RWPE2 (cell line): ENCODE measurements at regions not wholly inside any gene's neighbourhood (a gene's known extent, or its start where the extent isn't known, plus 50 kb on each side); places are given as distances from the start of the nearest gene placed in this dataset.
"Not testable (repeated sequence)": the region's sequence is repeated elsewhere in the genome, so short reads cannot be mapped to it uniquely, and the experiment has no call there.

Source experiments
- ATAC-seq: fragments of 200-7000 bp; cut with Tn5 transposase; 3 replicates; pipeline ENCODE4 v1.9.1; 2021; ENCODE audit warnings: low read depth
- DNase-seq: peaks from one replicate; pipeline ENCODE4 v3.0.0-alpha.2; 2020; ENCODE audit warnings: low spot score
- H3K27ac ChIP-seq: fragments of 450-650 bp; 2 replicates; pipeline ENCODE4 v1.5.1; 2017; ENCODE audit warnings: mild to moderate bottlenecking; ENCODE audit not compliant: poor library complexity, severe bottlenecking
- H3K27me3 ChIP-seq: fragments of 250-450 bp; sonication (Bioruptor Pico); 2 replicates; pipeline ENCODE4 v1.5.1; 2021; ENCODE audit warnings: mild to moderate bottlenecking, moderate library complexity; ENCODE audit not compliant: insufficient read depth, poor library complexity, severe bottlenecking
- H3K36me3 ChIP-seq: fragments of 250-450 bp; sonication (Bioruptor Pico); 2 replicates; pipeline ENCODE4 v1.5.1; 2020; ENCODE audit warnings: low read depth, mild to moderate bottlenecking, moderate library complexity
- H3K4me1 ChIP-seq: fragments of 250-450 bp; sonication (Bioruptor Pico); 2 replicates; pipeline ENCODE4 v1.5.1; 2021; ENCODE audit warnings: mild to moderate bottlenecking, moderate library complexity; ENCODE audit not compliant: insufficient read depth, poor library complexity, severe bottlenecking
- H3K4me3 ChIP-seq: fragments of 250-450 bp; sonication (Bioruptor Pico); 2 replicates; pipeline ENCODE4 v1.5.1; 2021; ENCODE audit warnings: mild to moderate bottlenecking, moderate library complexity; ENCODE audit not compliant: severe bottlenecking
- H3K9me3 ChIP-seq: fragments of 250-450 bp; sonication (Bioruptor Pico); 2 replicates; pipeline ENCODE4 v1.5.1; 2021; ENCODE audit warnings: mild to moderate bottlenecking, moderate library complexity; ENCODE audit not compliant: severe bottlenecking
- TF ChIP-seq, protein P1 (sequence below): fragments of 450-650 bp; IDR thresholded peaks from one replicate; pipeline ENCODE4 v1.5.1; 2017; ENCODE audit warnings: mild to moderate bottlenecking, moderate library complexity; ENCODE audit not compliant: poor library complexity, severe bottlenecking

DNA sequence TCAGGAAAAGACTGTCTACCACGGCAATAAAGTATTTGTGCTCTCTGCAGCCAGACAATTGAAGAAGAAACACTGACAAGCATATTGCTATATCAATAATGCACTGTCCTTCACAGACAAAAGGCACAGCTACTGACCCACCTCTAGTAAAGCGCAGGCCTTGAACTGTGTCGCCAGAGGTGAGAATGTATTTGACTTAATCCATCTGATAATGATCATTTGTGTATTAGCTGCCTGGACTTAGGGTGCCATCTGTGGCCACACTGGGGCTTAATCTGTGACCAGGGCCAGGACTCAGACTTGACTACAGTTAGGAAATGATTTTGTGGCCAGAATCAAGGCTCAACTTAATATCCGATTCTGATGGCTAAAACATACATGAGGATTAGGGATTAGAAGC lies 260.4 kb downstream of the SMARCA1 start:
- Histone ChIP-seq H3K27me3 (no peaks in the 10 kb centered on the region), H3K27ac (no peak overlapping the region), H3K36me3 (no peaks in the 10 kb centered on the region), H3K4me1 (no peaks in the 10 kb centered on the region), H3K9me3 (no peaks in the 10 kb centered on the region), H3K4me3 (no peak overlapping the region)
- no peak for ATAC-seq
- TF ChIP-seq, protein P1, sequence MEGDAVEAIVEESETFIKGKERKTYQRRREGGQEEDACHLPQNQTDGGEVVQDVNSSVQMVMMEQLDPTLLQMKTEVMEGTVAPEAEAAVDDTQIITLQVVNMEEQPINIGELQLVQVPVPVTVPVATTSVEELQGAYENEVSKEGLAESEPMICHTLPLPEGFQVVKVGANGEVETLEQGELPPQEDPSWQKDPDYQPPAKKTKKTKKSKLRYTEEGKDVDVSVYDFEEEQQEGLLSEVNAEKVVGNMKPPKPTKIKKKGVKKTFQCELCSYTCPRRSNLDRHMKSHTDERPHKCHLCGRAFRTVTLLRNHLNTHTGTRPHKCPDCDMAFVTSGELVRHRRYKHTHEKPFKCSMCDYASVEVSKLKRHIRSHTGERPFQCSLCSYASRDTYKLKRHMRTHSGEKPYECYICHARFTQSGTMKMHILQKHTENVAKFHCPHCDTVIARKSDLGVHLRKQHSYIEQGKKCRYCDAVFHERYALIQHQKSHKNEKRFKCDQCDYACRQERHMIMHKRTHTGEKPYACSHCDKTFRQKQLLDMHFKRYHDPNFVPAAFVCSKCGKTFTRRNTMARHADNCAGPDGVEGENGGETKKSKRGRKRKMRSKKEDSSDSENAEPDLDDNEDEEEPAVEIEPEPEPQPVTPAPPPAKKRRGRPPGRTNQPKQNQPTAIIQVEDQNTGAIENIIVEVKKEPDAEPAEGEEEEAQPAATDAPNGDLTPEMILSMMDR = no peak
- no peak for DNase-seq

GRCh38 chrX:129255516-129255915 lies 267.8 kb downstream of the SMARCA1 start:
- ATAC-seq, H3K4me1 ChIP-seq, H3K36me3 ChIP-seq, DNase-seq, H3K27me3 ChIP-seq, H3K27ac ChIP-seq, H3K4me3 ChIP-seq, H3K9me3 ChIP-seq: not testable (repeated sequence)

DNA sequence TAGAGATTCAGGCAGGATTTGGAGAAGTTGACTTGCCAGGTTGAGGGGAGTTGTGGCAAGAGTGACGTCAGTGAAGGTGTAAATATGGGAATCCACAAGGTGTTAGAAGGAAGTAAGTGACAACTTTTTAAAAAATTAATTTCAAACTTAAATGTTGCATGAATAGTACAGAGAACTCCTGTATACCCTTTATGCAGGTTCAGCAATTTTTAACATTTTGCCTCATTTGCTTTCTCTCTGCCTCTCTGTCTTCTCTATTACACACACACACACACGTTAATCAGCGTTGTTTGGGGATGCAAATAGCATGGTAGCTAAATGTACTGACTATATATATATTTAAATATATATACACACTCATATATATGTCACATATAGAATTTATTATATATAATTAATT lies 273.7 kb downstream of the SMARCA1 start:
- ATAC-seq (no peak), DNase-seq (no peak)
- Histone ChIP-seq H3K27ac (no peak overlapping the region), H3K27me3 (no peaks in the 10 kb centered on the region), H3K4me1 (no peaks in the 10 kb centered on the region), H3K4me3 (no peak overlapping the region), H3K9me3 (no peaks in the 10 kb centered on the region), H3K36me3 (no peaks in the 10 kb centered on the region)
- TF ChIP-seq, protein P1 = no peak

DNA sequence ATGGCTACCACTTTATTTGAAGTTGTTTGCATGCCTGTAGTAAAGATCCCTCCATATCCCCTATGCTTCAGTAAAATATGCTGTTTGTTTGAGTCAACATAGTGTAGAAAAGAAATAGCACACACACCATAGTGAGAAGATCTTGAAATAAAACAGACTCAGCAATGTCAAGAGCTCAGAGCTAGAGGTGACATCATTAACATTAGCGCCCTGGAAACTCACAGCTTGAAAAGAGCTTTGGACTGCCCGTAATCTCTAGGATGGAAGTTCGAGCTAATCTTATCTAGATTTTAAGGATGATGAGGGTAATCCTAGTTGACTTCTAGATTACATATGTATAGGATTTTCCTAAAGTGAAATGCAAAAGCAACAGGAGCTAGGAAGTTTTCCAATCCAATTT lies 275.6 kb downstream of the SMARCA1 start:
- ATAC-seq (no peak), DNase-seq (no peak)
- Histone ChIP-seq H3K27me3 (no peaks in the 10 kb centered on the region), H3K27ac (no peak overlapping the region), H3K4me3 (no peak overlapping the region), H3K4me1 (no peaks in the 10 kb centered on the region), H3K36me3 (no peaks in the 10 kb centered on the region), H3K9me3 (no peaks in the 10 kb centered on the region)
- TF ChIP-seq, protein P1 = no peak

DNA sequence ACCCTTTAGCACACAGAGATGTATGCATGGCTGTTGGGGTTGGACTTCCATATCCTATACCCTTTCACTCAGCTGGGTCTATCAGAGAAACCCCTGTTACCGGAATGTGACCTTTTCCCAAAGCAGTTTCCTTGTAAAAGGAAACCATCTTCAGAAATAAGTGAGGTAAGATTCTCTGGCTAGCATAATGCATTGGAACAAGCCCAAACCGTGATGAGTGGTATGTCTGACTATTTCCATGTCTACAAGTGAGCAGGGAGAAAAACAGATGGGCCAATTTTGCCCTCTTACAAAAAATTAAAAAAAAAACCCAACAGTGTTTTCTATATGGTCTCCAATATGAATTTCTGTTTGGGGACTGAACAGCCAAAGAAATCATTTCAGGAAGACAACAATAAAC lies 283.9 kb downstream of the SMARCA1 start:
- H3K27ac ChIP-seq = peak overlapping the region; percentile 17
- H3K27me3 ChIP-seq = no peaks in the 10 kb centered on the region
- no peaks in the 10 kb centered on the region for H3K4me1 ChIP-seq
- H3K9me3 ChIP-seq = no peaks in the 10 kb centered on the region
- no peak overlapping the region for H3K4me3 ChIP-seq
- DNase-seq = no peak
- TF ChIP-seq, protein P1 = no peak
- ATAC-seq = no peak
- H3K36me3 ChIP-seq = no peaks in the 10 kb centered on the region
